ENCODE measurements at regions not wholly inside any gene's neighbourhood (a gene's known extent, or its start where the extent isn't known, plus 50 kb on each side); places are given as distances from the start of the nearest gene placed in this dataset.

- WGBS (ENCODE audit: insufficient coverage), result 79% methylated on average over 3 of the region's 4 CpGs
- Histone ChIP-seq H3K9me3 (replicated peaks in 1 of 2; ENCODE audit: control insufficient read depth in 1 of 2, insufficient read depth in 1 of 2, low read length in 2 of 2) (peaks cover 0 to 4% of the 10 kb centered on the region in 2 donors), H3K36me3 (replicated peaks in 1 of 2; ENCODE audit: control insufficient read depth in 1 of 2, insufficient read depth in 2 of 2, low read length in 2 of 2) (no peaks in the 10 kb centered on the region), H3K4me1 (ENCODE audit: control insufficient read depth in 1 of 2, insufficient read depth in 2 of 2, low read length in 2 of 2) (no peaks in the 10 kb centered on the region), H2AFZ (ENCODE audit: insufficient read depth, low read depth, low read length, poor library complexity, severe bottlenecking) (no peak overlapping the region), H3K9ac (ENCODE audit: insufficient read depth, low read length, poor library complexity, severe bottlenecking) (no peak overlapping the region), H3K4me2 (replicated peaks; ENCODE audit: extremely low read depth, low read length, poor library complexity, severe bottlenecking) (no peak overlapping the region), H3K79me2 (ENCODE audit: insufficient read depth, low read length) (no peaks in the 10 kb centered on the region), H4K20me1 (ENCODE audit: insufficient read depth, low read length) (no peaks in the 10 kb centered on the region), H3K27me3 (ENCODE audit: control insufficient read depth in 2 of 2, insufficient read depth in 2 of 2, low read length in 2 of 2) (no peaks in the 10 kb centered on the region), H3K4me3 (replicated peaks in 1 of 3; ENCODE audit: low read depth in 2 of 3, low read length in 3 of 3) (no peak overlapping the region), H3K27ac (ENCODE audit: low read depth in 1 of 2, low read length in 2 of 2) (no peak overlapping the region)
- Mint-ChIP-seq H3K4me1 (no peaks in the 10 kb centered on the region), H3K36me3 (no peaks in the 10 kb centered on the region), H3K27ac (no peak overlapping the region), H3K4me3 (no peak overlapping the region), H3K27me3 (ENCODE audit: low read depth in 3 of 3) (no peaks in the 10 kb centered on the region), H3K9me3 (peaks cover 0 to 4% (median 3%) of the 10 kb centered on the region in 7 donors)
- intact Hi-C loops (cut with micrococcal nuclease), result no loop called here
- DNase-seq, result no peak
- no peak for TF ChIP-seq CTCF (IDR thresholded peaks at IDR 0.05)
Observed at GRCh38 chr6:114796576-114796975, 453.8 kb upstream of the HS3ST5 start.

DNA sequence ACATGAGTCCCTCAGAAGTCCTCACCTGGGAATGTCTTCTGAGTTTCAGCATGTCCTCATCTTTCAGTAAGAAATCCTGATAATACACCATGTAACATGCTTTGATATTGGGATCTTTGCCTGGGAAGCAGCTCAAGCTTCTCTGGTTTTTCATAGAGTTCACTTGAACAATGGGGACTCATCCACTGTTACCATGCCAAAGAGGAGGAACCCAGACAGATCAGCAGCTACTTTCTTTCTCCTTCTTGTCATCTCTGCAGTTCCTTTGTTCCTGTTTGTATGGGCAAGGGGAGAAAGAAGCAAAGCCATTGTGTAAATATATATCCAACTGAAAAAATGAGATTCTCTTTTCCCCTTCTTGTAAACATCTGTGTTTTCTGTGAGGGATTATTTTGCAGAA, 450.6 kb upstream of the HS3ST5 start:
- no peak for DNase-seq
- H3K4me3 ChIP-seq (replicated peaks in 1 of 3; ENCODE audit: low read depth in 2 of 3, low read length in 3 of 3), result no peak overlapping the region
- no peaks in the 10 kb centered on the region for H3K36me3 ChIP-seq (replicated peaks in 1 of 2; ENCODE audit: control insufficient read depth in 1 of 2, insufficient read depth in 2 of 2, low read length in 2 of 2)
- no peaks in the 10 kb centered on the region for H3K4me1 Mint-ChIP-seq
- H3K9me3 Mint-ChIP-seq, result peaks cover 0 to 5% (median 2%) of the 10 kb centered on the region in 7 donors
- H3K4me3 Mint-ChIP-seq, result no peak overlapping the region
- H3K27me3 ChIP-seq (ENCODE audit: control insufficient read depth in 2 of 2, insufficient read depth in 2 of 2, low read length in 2 of 2), result no peaks in the 10 kb centered on the region
- no peaks in the 10 kb centered on the region for H3K4me1 ChIP-seq (ENCODE audit: control insufficient read depth in 1 of 2, insufficient read depth in 2 of 2, low read length in 2 of 2)
- H3K79me2 ChIP-seq (ENCODE audit: insufficient read depth, low read length), result no peaks in the 10 kb centered on the region
- H3K9me3 ChIP-seq (replicated peaks in 1 of 2; ENCODE audit: control insufficient read depth in 1 of 2, insufficient read depth in 1 of 2, low read length in 2 of 2), result peaks cover 0 to 4% of the 10 kb centered on the region in 2 donors
- no peaks in the 10 kb centered on the region for H3K36me3 Mint-ChIP-seq
- H3K27me3 Mint-ChIP-seq (ENCODE audit: low read depth in 3 of 3), result no peaks in the 10 kb centered on the region
- no peak overlapping the region for H3K4me2 ChIP-seq (replicated peaks; ENCODE audit: extremely low read depth, low read length, poor library complexity, severe bottlenecking)
- no peaks in the 10 kb centered on the region for H4K20me1 ChIP-seq (ENCODE audit: insufficient read depth, low read length)
- no peak for TF ChIP-seq CTCF (IDR thresholded peaks at IDR 0.05)
- intact Hi-C loops (cut with micrococcal nuclease), result no loop called here
- H3K9ac ChIP-seq (ENCODE audit: insufficient read depth, low read length, poor library complexity, severe bottlenecking), result no peak overlapping the region
- no peak overlapping the region for H3K27ac Mint-ChIP-seq
- H3K27ac ChIP-seq (ENCODE audit: low read depth in 1 of 2, low read length in 2 of 2), result no peak overlapping the region
- no peak overlapping the region for H2AFZ ChIP-seq (ENCODE audit: insufficient read depth, low read depth, low read length, poor library complexity, severe bottlenecking)
